AG09319 (cell line): ENCODE measurements at regions not wholly inside any gene's neighbourhood (a gene's known extent, or its start where the extent isn't known, plus 50 kb on each side); places are given as distances from the start of the nearest gene placed in this dataset.

Experiments used
- DNase-seq: peaks from one replicate; pipeline ENCODE4 v3.0.0-alpha.2; 2010; ENCODE audit warnings: low read depth; ENCODE audit errors: extremely low read depth
- TF ChIP-seq, protein P1 (sequence below): IDR thresholded peaks from 2 replicates; pipeline ENCODE4 v1.5.1; 2011; ENCODE audit warnings: low read depth, mild to moderate bottlenecking, inconsistent platforms, low read length, moderate library complexity

DNA sequence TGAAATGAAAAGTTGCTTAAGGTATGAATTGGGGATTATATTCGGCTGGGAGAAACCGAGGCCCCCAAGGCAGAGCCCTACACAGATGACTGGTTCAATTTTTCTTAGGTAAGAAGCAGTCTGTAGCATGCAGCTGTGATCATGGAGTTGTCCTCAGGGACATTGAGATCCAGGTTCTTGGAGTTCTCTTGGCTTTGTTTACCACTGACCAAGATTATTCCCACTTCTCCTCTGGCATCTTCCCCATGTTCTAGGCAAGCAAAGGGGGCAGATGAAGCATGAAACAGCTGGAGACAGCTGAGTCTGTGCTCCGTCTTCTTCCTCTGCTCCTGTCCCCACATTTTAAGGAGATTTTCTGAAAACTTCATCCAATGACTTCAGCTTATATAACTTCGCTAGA, 129.5 kb upstream of the BMPER start:
- TF ChIP-seq, protein P1, sequence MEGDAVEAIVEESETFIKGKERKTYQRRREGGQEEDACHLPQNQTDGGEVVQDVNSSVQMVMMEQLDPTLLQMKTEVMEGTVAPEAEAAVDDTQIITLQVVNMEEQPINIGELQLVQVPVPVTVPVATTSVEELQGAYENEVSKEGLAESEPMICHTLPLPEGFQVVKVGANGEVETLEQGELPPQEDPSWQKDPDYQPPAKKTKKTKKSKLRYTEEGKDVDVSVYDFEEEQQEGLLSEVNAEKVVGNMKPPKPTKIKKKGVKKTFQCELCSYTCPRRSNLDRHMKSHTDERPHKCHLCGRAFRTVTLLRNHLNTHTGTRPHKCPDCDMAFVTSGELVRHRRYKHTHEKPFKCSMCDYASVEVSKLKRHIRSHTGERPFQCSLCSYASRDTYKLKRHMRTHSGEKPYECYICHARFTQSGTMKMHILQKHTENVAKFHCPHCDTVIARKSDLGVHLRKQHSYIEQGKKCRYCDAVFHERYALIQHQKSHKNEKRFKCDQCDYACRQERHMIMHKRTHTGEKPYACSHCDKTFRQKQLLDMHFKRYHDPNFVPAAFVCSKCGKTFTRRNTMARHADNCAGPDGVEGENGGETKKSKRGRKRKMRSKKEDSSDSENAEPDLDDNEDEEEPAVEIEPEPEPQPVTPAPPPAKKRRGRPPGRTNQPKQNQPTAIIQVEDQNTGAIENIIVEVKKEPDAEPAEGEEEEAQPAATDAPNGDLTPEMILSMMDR = no peak
- DNase-seq = no peak

DNA sequence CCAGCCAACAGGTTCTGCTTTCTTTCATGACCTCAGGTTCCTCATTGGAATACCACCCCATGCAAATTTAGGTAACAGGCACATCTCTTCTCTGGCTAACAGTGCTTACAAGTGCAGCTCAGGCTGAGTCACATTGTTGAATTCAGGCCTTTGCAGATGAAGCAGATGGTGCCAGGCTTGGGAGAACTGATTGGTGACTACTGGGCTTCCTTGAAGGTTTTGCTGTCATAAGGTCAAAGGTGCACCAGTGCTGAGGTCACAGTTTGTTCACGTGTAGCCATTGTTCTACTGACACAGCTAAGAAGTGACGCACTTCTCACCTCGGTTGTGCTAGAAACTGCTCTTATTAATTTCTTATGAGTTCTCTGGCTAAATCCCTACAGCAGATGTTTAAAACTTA, 128.6 kb upstream of the BMPER start:
- DNase-seq = no peak
- TF ChIP-seq, protein P1 = no peak

DNA sequence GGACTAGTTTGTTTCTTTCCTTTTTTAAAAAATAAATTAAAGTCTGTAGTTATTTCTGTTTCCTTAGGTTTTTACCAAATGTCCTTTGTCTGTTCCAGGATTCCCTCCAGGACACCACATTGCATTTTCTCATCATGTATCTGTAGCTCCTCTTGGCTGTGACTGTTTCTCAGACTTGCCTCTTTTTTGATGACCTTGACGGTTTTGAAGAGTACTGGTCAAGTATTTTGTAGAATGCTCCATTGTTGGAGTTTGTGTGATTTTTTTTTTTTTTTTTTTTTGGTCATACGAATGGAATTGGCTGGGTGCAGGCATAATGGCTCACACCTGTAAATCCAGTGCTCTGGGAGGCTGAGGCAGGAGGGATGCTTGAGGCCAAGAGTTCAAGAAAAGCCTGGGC, 127.1 kb upstream of the BMPER start:
- TF ChIP-seq, protein P1 = no peak
- no peak for DNase-seq

DNA sequence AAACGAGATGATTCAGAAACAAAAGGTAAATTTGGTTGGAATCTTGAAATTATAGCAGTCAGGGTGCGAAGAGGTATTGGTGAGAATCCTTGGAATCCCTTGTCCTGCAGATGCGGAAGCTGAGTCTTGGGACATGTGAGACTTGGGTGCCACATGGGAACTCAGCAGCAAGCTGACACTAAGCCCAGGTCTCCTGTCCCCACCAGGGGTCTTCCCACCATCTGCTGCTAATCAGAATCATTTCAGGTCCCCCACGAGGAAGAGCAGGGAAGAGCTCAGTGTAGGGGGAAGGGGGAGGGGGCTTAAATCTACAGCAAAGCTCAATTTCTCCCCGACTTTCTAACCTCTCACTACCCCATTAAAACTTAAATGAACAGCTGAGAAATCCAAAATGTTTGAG, 126.1 kb upstream of the BMPER start:
- TF ChIP-seq, protein P1 = no peak
- no peak for DNase-seq

DNA sequence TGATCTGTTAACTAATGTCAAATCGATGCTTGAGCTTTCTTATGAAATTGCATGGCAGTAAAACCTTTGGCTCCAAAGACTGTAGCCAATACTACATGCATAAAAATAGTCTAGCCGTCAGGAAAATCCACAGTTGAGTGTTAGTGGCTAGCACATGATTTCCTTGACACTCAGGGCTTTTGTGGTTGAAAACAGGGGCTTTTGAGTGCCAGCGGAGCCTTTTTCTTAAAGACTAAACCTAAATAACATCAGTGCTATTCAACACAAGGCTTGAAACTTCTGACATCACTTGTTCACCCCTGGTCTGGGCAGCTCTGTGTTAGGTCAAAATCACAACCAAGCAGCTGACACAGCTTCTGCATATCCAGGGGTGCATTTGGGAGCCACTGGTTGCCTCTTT, 124.2 kb upstream of the BMPER start:
- DNase-seq = no peak
- TF ChIP-seq, protein P1 = no peak

DNA sequence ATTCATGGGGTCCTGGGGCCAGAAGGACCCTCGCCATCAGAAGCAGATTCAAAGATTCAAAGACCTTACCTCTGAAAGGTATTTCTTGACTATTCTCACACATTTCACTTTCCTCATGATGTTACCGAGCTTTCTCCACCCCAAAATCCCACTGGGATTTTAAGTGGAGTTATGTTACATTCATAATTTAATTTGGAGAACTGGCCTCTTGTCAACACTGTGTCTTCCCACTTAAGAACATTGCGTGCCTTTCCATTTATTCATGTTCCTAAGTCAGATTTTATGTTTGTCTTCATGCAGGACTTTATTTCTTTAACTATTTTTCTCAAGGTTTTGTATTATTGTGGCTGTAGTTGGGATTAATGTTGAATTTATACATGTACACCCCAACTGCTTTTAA, 123.5 kb upstream of the BMPER start:
- TF ChIP-seq, protein P1 = no peak
- no peak for DNase-seq

DNA sequence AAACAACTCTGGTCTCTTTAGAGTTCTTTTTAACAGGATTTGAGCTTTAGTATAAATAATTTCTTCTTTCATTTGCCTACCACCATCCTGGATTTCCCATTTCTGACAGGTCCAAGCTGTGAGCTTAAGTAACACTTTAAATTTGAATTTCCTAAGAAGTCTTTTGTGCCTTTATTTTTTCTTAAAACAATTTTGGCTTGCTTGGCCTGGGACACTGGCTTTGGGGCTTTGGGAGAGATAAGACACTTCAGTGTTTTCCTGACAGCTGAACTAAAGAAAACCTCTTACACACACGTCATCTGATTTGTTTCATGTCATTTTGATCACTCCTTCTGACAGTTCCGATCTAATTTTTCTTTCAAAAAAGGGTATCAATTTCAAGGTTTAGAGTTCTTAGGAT, 121.3 kb upstream of the BMPER start:
- TF ChIP-seq, protein P1 = no peak
- DNase-seq = no peak
